ENCODE measurements at regions not wholly inside any gene's neighbourhood (a gene's known extent, or its start where the extent isn't known, plus 50 kb on each side); places are given as distances from the start of the nearest gene placed in this dataset.

- Histone ChIP-seq H3F3A (ENCODE audit: insufficient read depth, low read length) (no peaks in the 10 kb centered on the region), H3K4me3 (ENCODE audit: low read length) (no peak overlapping the region), H3K4me1 (ENCODE audit: low read length) (no peaks in the 10 kb centered on the region), H3K27me3 (replicated peaks; ENCODE audit: insufficient read depth, low read length) (no peaks in the 10 kb centered on the region), H3K79me2 (ENCODE audit: low read length) (no peaks in the 10 kb centered on the region), H3K36me3 (replicated peaks; ENCODE audit: insufficient read depth, low read length) (no peaks in the 10 kb centered on the region), H3K9me3 (replicated peaks; ENCODE audit: insufficient read depth, low read length) (no peaks in the 10 kb centered on the region), H3K9ac (ENCODE audit: low read length) (no peak overlapping the region), H4K20me1 (ENCODE audit: insufficient read depth, low read length) (no peaks in the 10 kb centered on the region), H2AFZ (ENCODE audit: low read length) (no peak overlapping the region), H3K27ac (ENCODE audit: low read length) (no peak overlapping the region), H3K4me2 (ENCODE audit: low read depth, low read length) (no peak overlapping the region), H3K9me2 (replicated peaks; ENCODE audit: insufficient read depth, low read length) (no peaks in the 10 kb centered on the region)
- no peak for TF ChIP-seq EZH2 (optimal IDR thresholded peaks at IDR 0.05; ENCODE audit: low read depth, low read length)
- no peak for TF ChIP-seq EZH2phosphoT487 (IDR thresholded peaks at IDR 0.05; ENCODE audit: low read length)
- TF ChIP-seq CTCF (IDR thresholded peaks at IDR 0.05; ENCODE audit: low read length): no peak
- DNase-seq: no peak
Observed at GRCh38 chr2:192253692-192254091, 59.0 kb upstream of the TMEFF2 start.

- Histone ChIP-seq H3K4me2 (ENCODE audit: low read depth, low read length) (no peak overlapping the region), H3K9me2 (replicated peaks; ENCODE audit: insufficient read depth, low read length) (no peaks in the 10 kb centered on the region), H3K4me1 (ENCODE audit: low read length) (no peaks in the 10 kb centered on the region), H3K27me3 (replicated peaks; ENCODE audit: insufficient read depth, low read length) (no peaks in the 10 kb centered on the region), H2AFZ (ENCODE audit: low read length) (no peak overlapping the region), H3K36me3 (replicated peaks; ENCODE audit: insufficient read depth, low read length) (no peaks in the 10 kb centered on the region), H3K4me3 (ENCODE audit: low read length) (no peak overlapping the region), H3K27ac (ENCODE audit: low read length) (no peak overlapping the region), H3K79me2 (ENCODE audit: low read length) (no peaks in the 10 kb centered on the region), H3K9me3 (replicated peaks; ENCODE audit: insufficient read depth, low read length) (no peaks in the 10 kb centered on the region), H3F3A (ENCODE audit: insufficient read depth, low read length) (no peaks in the 10 kb centered on the region), H3K9ac (ENCODE audit: low read length) (no peak overlapping the region), H4K20me1 (ENCODE audit: insufficient read depth, low read length) (no peaks in the 10 kb centered on the region)
- no peak for DNase-seq
- TF ChIP-seq EZH2 (optimal IDR thresholded peaks at IDR 0.05; ENCODE audit: low read depth, low read length): no peak
- no peak for TF ChIP-seq EZH2phosphoT487 (IDR thresholded peaks at IDR 0.05; ENCODE audit: low read length)
- no peak for TF ChIP-seq CTCF (IDR thresholded peaks at IDR 0.05; ENCODE audit: low read length)
Observed at GRCh38 chr2:192250961-192251360, 56.2 kb upstream of the TMEFF2 start.

DNA sequence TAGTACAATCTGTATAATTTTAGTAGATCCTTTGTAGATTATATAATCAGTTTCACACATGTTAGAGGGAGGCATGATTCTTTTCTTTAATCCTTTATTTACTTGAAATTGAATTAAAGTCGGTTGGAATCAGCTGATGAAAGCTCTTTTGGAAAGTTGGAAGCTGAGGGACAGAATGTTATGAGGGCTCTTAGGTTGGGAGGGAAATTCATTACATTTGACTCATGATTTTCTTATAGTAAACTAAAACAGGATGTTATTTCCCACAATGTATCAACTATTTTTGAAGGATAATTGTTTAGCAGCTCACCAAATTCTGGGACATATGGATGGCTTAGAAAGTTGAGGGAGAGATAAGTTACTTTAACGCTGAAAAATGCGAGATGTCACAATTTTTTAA lies 52.7 kb upstream of the TMEFF2 start:
- Histone ChIP-seq H3K4me1 (ENCODE audit: low read length) (no peaks in the 10 kb centered on the region), H3K4me3 (ENCODE audit: low read length) (no peak overlapping the region), H4K20me1 (ENCODE audit: insufficient read depth, low read length) (no peaks in the 10 kb centered on the region), H3K4me2 (ENCODE audit: low read depth, low read length) (no peak overlapping the region), H3K79me2 (ENCODE audit: low read length) (no peaks in the 10 kb centered on the region), H3K27ac (ENCODE audit: low read length) (no peak overlapping the region), H3K9ac (ENCODE audit: low read length) (no peak overlapping the region), H3K27me3 (replicated peaks; ENCODE audit: insufficient read depth, low read length) (no peaks in the 10 kb centered on the region), H2AFZ (ENCODE audit: low read length) (no peak overlapping the region), H3F3A (ENCODE audit: insufficient read depth, low read length) (no peaks in the 10 kb centered on the region), H3K9me3 (replicated peaks; ENCODE audit: insufficient read depth, low read length) (no peaks in the 10 kb centered on the region), H3K36me3 (replicated peaks; ENCODE audit: insufficient read depth, low read length) (no peaks in the 10 kb centered on the region), H3K9me2 (replicated peaks; ENCODE audit: insufficient read depth, low read length) (no peaks in the 10 kb centered on the region)
- DNase-seq: no peak
- no peak for TF ChIP-seq CTCF (IDR thresholded peaks at IDR 0.05; ENCODE audit: low read length)
- no peak for TF ChIP-seq EZH2phosphoT487 (IDR thresholded peaks at IDR 0.05; ENCODE audit: low read length)
- no peak for TF ChIP-seq EZH2 (optimal IDR thresholded peaks at IDR 0.05; ENCODE audit: low read depth, low read length)
